H1 (cell line): ENCODE measurements at regions not wholly inside any gene's neighbourhood (a gene's known extent, or its start where the extent isn't known, plus 50 kb on each side); places are given as distances from the start of the nearest gene placed in this dataset.

ENCODE experiments used
- BRCA1 ChIP-seq: IDR thresholded peaks from 2 replicates; pipeline ENCODE4 v1.6.1; 2012; ENCODE audit warnings: low read depth, low read length, improper control_type of control experiment
- CHD7 ChIP-seq: fragments of 300-600 bp; sonication (generic); IDR thresholded peaks from 2 replicates; pipeline ENCODE4 v1.7.1; 2012; ENCODE audit warnings: low read length, moderate library complexity, mild to moderate bottlenecking, inconsistent platforms; ENCODE audit not compliant: insufficient replicate concordance
- E2F6 ChIP-seq: IDR thresholded peaks from 2 replicates; pipeline ENCODE4 v1.6.1; 2012; ENCODE audit warnings: inconsistent platforms
- MAX ChIP-seq: IDR thresholded peaks from 2 replicates; pipeline ENCODE4 v1.6.1; 2012; ENCODE audit warnings: inconsistent platforms
- POU5F1 ChIP-seq: IDR thresholded peaks from 2 replicates; pipeline ENCODE4 v1.6.1; 2011; ENCODE audit warnings: low read depth, mild to moderate bottlenecking, low read length, moderate library complexity
- RAD21 ChIP-seq, 2 experiments: IDR thresholded peaks in 1 of 2; conservative IDR thresholded peaks in 1 of 2; 2 replicates each; pipeline ENCODE4 v1.6.1; 2011; ENCODE audit warnings: low read depth in 2 of 2, low read length in 2 of 2, improper control_type of control experiment in 1 of 2, inconsistent platforms in 1 of 2, mild to moderate bottlenecking in 1 of 2, moderate library complexity in 1 of 2
- RBBP5 ChIP-seq: IDR thresholded peaks from 2 replicates; pipeline ENCODE4 v1.7.1; 2012; ENCODE audit warnings: low read depth, mild to moderate bottlenecking, inconsistent platforms, low read length, moderate library complexity, borderline replicate concordance
- SAP30 ChIP-seq: fragments of 300-600 bp; sonication (generic); IDR thresholded peaks from 2 replicates; pipeline ENCODE4 v1.7.1; 2012; ENCODE audit warnings: low read length, moderate library complexity, mild to moderate bottlenecking, inconsistent platforms; ENCODE audit not compliant: insufficient read depth, insufficient replicate concordance
- SP2 ChIP-seq: IDR thresholded peaks from 2 replicates; pipeline ENCODE4 v1.6.1; 2012; ENCODE audit warnings: mild to moderate bottlenecking, low read length, inconsistent platforms
- ZNF274 ChIP-seq: IDR thresholded peaks from 2 replicates; pipeline ENCODE4 v1.7.0; 2012; ENCODE audit warnings: low read length, borderline replicate concordance; ENCODE audit errors: extremely low read depth

GRCh38 chr21:17050156-17050555, 462.7 kb upstream of the CXADR start (continued):
- TF ChIP-seq CHD7 (peak; percentile 32), MAX (no peak), SAP30 (no peak), SP2 (no peak), POU5F1 (peak; percentile 82), RAD21 (IDR thresholded peaks at IDR 0.05 in 1 of 2, conservative IDR thresholded peaks at IDR 0.05 in 1 of 2; ENCODE audit: low read depth in 2 of 2, low read length in 2 of 2) (no peak), ZNF274 (no peak), BRCA1 (no peak), E2F6 (no peak), RBBP5 (no peak)
